C4-2B (cell line): ENCODE measurements at regions not wholly inside any gene's neighbourhood (a gene's known extent, or its start where the extent isn't known, plus 50 kb on each side); places are given as distances from the start of the nearest gene placed in this dataset.
"Not testable (repeated sequence)": the region's sequence is repeated elsewhere in the genome, so short reads cannot be mapped to it uniquely, and the experiment has no call there.

Experiments used
- H3K27ac ChIP-seq: fragments of 450-650 bp; 2 replicates; pipeline ENCODE4 v1.5.1; 2017
- ZFX ChIP-seq: fragments of 450-650 bp; IDR thresholded peaks from 2 replicates; pipeline ENCODE4 v1.6.1; 2017
- TF ChIP-seq, protein P1 (sequence below): fragments of 450-650 bp; conservative IDR thresholded peaks from 2 replicates; pipeline ENCODE4 v1.5.1; 2017; ENCODE audit warnings: mild to moderate bottlenecking

DNA sequence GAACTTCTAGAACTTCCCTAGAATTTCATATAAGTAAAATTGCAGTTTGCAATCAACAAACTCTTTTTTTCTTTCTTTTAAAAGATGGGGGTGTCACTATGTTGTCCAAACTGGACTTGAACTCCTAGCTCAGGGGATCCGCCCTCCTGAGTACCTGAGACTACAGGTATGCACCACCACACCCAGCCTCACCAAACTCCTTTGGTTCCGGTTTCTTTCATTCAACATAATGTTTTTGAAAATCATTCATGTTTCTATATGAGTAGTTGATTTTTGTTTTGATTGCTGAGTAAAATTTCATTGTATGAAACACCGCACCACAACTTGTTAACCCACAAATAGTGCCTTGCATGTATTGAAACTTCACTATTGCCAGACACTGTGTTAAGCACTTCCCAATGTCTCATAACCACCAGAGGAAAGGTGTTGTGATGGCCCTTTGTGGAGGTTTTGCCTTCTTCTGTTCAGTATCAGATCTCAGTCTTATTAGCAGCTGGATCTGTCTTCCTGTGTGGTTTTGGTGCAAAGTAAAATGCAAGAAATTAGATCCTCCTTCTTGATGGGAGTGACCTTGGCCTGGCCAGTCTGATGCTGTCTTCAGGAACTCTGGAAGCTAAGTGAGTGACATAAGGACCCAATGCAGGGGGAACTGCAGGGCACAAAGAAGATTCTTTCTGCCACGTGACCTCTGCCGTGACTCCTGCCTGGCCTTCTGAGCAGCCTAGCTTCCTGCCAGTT is 78.8 kb upstream of the UBE2E1 start:
- TF ChIP-seq ZFX: no peak
- TF ChIP-seq, protein P1, sequence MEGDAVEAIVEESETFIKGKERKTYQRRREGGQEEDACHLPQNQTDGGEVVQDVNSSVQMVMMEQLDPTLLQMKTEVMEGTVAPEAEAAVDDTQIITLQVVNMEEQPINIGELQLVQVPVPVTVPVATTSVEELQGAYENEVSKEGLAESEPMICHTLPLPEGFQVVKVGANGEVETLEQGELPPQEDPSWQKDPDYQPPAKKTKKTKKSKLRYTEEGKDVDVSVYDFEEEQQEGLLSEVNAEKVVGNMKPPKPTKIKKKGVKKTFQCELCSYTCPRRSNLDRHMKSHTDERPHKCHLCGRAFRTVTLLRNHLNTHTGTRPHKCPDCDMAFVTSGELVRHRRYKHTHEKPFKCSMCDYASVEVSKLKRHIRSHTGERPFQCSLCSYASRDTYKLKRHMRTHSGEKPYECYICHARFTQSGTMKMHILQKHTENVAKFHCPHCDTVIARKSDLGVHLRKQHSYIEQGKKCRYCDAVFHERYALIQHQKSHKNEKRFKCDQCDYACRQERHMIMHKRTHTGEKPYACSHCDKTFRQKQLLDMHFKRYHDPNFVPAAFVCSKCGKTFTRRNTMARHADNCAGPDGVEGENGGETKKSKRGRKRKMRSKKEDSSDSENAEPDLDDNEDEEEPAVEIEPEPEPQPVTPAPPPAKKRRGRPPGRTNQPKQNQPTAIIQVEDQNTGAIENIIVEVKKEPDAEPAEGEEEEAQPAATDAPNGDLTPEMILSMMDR: no peak
- no peak overlapping the region for H3K27ac ChIP-seq

DNA sequence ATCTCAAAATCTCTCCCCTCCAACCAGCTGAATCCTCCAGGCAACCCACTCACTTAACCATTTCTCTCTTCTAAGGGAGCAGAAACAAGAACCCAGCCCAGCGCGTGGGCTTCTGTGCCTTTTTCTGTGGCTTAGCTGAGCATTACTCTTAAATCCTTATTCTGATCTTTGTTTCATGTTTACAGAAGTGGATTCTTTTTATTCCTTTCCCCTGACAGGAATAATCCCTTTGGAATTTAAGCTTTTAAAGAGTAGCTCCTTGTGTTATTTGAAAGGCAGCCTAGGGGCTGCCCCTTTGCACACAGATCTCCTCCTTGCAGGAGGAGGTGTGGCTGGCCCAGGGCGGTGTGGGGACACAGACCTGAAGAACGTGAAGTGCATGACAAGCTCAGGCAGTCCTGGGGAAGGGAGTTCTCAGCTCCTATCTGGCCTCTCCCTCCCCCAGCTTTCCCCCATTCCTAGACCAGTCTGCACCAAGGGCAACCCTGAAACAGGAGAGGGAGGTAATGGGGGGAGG is 77.1 kb upstream of the UBE2E1 start:
- H3K27ac ChIP-seq: no peak overlapping the region
- TF ChIP-seq, protein P1: no peak
- no peak for TF ChIP-seq ZFX

DNA sequence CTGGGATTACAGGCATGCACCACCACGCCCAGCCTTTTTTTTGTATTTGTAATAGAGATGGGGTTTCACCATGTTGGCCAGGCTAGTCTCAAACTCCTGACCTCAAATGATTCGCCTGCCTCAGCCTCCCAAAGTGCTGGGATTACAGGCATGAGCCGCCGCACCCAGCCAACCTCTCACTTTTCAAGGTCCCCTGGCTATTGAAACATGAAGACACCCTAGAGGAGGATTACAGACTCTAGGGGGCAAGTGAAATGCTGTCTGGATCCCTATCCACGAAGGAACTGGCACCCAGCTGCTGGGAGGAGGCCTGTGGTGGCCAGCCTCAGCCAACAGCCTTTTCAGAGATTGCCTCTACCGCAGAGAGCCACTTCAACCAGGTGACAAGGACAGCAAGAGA is 76.4 kb upstream of the UBE2E1 start:
- not testable (repeated sequence) for H3K27ac ChIP-seq

DNA sequence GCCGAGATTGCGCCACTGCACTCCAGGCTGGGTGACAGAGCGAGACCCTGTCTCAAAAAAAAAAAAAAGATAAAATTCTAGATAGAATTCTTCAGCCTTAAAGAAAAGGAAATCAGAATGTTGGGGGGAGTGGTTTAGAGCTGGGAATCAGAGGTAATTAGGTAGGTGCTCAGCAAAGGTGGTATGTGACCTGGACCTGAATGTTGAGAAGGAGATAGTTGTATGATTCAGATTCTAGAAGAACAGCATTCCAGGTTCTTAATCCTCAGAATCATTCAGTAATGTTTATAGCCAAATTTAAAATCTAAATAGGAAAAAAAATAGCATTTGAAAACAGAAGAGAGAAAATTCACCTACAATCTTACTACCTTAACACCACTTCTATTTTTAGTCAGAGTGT is 71.3 kb upstream of the UBE2E1 start:
- TF ChIP-seq, protein P1: no peak
- no peak for TF ChIP-seq ZFX
- H3K27ac ChIP-seq: no peak overlapping the region

DNA sequence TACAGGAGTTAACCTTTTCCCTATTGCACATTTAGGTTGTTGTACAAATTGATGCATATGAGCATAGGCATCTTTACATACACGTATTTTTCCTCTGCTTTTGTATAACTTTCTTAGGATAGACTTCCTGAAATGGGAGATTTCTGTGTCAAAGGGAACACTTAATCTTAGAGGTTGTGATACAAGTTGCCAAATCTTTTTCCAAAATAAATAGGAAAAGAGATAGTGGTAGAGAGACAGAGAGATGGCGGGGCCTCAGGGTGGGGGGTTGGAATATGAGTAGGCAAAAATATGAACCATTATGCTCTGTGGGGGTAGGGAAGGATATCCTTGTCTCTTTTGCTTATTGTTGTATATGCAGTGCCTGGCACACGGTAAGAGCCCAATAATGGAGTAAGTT is 70.7 kb upstream of the UBE2E1 start:
- no peak overlapping the region; the same call in 1 of the 2 replicates for H3K27ac ChIP-seq
- TF ChIP-seq, protein P1: no peak
- no peak for TF ChIP-seq ZFX

DNA sequence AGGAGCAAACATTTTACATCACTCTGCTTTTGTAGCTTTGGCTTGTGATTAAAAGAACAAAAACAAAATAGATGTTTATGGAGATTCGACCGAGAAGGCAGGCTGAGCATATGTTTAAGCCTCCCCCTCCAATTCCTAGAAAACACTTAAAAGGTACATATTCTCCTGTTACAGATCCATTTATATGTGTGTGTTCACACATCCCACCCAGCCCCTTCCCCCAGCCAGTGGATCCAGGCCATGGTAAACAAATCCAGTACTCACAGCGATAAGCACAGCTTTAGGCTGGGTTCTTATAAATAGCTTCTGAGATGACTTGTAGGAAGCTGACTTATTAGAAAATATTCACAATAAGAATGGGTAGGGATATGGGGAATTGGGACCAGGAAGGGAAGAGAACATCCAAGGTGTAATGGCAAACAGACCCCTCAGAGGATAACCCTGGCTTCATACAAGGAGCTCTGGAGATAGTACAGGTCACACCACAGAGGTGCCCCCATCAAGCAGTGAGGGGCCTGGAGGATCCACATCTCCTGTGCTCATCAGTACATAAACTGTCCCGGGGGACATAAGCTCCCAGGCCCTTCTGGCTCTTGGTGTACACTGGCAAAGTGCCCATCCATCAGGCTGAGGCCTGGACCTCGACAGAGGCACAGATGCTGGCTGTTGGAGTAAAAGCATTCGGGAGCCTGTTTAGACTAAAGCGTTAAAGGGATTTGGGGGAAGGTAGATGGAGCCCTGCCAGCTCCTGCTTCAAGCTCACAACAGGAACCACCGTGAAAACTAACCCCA is 70.0 kb upstream of the UBE2E1 start:
- no peak for TF ChIP-seq ZFX
- TF ChIP-seq, protein P1: no peak
- peak overlapping the region; percentile 11; the same call in 1 of the 2 replicates for H3K27ac ChIP-seq

DNA sequence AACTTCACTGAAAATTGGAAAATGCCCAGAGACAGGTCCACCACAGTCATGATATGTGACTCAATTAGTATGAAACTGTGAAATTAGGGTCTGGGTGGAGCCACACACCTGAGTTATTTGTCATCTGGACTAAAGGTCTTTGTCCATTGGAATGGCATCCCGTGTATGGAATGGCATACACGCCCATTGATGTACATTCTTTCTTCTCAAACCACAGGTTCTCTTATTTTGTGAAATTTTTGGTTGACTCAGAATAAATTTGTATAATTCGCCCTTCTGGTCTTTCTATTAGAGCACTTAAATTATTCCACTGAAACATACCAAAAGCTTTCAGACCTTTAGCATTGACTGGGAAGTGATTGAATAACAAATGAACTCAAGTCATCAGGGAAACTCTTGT is 66.8 kb upstream of the UBE2E1 start:
- no peak overlapping the region for H3K27ac ChIP-seq
- TF ChIP-seq, protein P1: no peak
- TF ChIP-seq ZFX: no peak
